ENCODE measurements at regions not wholly inside any gene's neighbourhood (a gene's known extent, or its start where the extent isn't known, plus 50 kb on each side); places are given as distances from the start of the nearest gene placed in this dataset.
A peak's percentile ranks its signal among the peaks of the same experiment; 100 is the strongest.
"Not testable (repeated sequence)": the region's sequence is repeated elsewhere in the genome, so short reads cannot be mapped to it uniquely, and the experiment has no call there.

DNA sequence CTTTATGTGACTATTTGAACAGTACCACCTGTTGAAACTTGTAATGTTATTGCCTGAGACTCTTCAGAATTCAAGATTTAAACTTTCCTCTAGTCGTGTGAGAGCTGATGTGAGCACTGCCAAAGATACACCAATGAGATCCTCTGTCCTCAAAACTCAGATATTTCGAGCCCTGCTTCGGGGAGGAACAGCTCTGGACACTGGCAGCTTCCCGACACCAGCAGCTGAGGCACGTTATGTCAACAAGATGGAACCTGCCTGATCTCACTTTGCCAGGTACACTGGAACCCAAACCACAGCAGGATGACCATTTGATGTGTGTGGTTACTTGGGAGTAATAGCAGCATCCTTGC, 319.9 kb upstream of the RBMS1 start:
- Histone ChIP-seq H3K9me3 (no peaks in the 10 kb centered on the region), H3K36me3 (replicated peaks) (no peaks in the 10 kb centered on the region), H3K4me3 (no peak overlapping the region), H3K27me3 (ENCODE audit: low read depth) (no peaks in the 10 kb centered on the region), H3K4me1 (no peaks in the 10 kb centered on the region)
- no peak for DNase-seq (ENCODE audit: low spot score in 2 of 2)
- in situ Hi-C loops (cut with MboI; ENCODE audit: low sequenced_read_pairs): no loop called here

- Histone ChIP-seq H3K9me3 (no peaks in the 10 kb centered on the region), H3K36me3 (replicated peaks) (no peaks in the 10 kb centered on the region), H3K27me3 (ENCODE audit: low read depth) (no peaks in the 10 kb centered on the region), H3K4me3 (no peak overlapping the region), H3K4me1 (no peaks in the 10 kb centered on the region)
- DNase-seq (ENCODE audit: low spot score in 2 of 2): no peak
- in situ Hi-C loops (cut with MboI; ENCODE audit: low sequenced_read_pairs): no loop called here
Observed at GRCh38 chr2:160816916-160817499, 323.4 kb upstream of the RBMS1 start.

DNA sequence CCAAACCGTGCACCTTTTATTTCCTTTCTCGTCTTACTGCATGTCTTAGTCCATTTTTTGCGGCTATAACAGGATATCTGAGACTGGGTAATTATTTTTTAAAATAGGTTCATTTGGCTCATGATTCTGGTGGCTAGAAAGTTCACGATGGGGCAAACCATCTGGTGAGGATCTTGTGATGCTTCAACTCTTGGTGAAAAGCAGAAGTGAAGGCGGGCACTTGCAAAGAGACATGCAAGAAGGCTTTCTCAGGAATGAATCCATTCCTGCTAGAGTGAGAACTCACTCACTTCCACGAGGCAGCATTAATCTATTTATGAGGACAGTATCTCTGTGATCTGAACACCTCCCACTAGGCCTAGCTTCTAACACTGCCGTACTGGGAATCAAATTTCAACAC, 327.1 kb upstream of the RBMS1 start:
- in situ Hi-C loops (cut with MboI; ENCODE audit: low sequenced_read_pairs): no loop called here
- DNase-seq (ENCODE audit: low spot score in 2 of 2): no peak
- no peaks in the 10 kb centered on the region for H3K36me3 ChIP-seq (replicated peaks)

DNA sequence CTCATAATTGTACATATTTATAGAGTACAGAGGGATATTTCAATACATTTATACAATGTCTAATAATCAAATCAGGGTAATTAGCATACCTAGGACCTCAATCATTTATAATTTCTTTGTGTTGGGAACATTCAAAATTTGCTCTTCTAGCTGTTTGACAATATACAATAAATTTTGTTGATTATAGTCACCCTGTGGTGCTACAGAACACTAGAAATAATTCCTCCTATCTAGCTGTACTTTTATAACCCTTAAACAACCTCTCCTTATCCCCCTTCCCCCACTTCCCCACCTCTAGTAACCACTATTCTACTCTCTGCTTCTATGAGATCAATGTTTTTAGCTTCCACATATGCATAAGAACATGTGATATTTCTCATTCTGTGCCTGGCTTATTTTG, 328.4 kb upstream of the RBMS1 start:
- no peak overlapping the region for H3K4me3 ChIP-seq
- in situ Hi-C loops (cut with MboI; ENCODE audit: low sequenced_read_pairs): no loop called here
- no peaks in the 10 kb centered on the region for H3K36me3 ChIP-seq (replicated peaks)
- DNase-seq (ENCODE audit: low spot score in 2 of 2): no peak
- H3K9me3 ChIP-seq: no peaks in the 10 kb centered on the region
- no peaks in the 10 kb centered on the region for H3K4me1 ChIP-seq
- no peaks in the 10 kb centered on the region for H3K27me3 ChIP-seq (ENCODE audit: low read depth)

More for the DNA sequence above, 327.1 kb upstream of the RBMS1 start:
- Histone ChIP-seq H3K27me3 (ENCODE audit: low read depth) (no peaks in the 10 kb centered on the region), H3K4me3 (no peak overlapping the region), H3K4me1 (no peaks in the 10 kb centered on the region), H3K9me3 (no peaks in the 10 kb centered on the region)

DNA sequence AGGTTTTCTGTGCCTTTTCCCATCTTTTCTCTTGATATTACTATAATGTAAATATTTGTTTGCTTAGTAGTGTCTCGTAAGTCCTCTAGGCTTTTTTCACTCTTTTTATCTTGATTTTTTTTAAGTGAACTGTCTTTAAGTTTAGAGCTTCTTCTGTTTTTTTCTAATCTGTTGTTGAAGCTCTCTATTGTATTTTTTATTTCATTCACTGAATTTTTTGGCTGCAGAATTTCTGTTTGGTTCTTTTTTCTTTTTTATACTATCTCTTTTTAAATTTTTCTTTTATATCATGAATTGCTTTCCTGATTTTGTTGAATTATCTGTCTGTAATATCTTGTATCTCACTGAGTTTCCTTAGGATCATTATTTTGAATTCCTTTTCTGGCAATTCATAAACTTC, 331.8 kb upstream of the RBMS1 start:
- Histone ChIP-seq H3K36me3 (replicated peaks) (no peaks in the 10 kb centered on the region), H3K4me3 (no peak overlapping the region), H3K27me3 (ENCODE audit: low read depth) (no peaks in the 10 kb centered on the region), H3K4me1 (no peaks in the 10 kb centered on the region), H3K9me3 (no peaks in the 10 kb centered on the region)
- no peak for DNase-seq (ENCODE audit: low spot score in 2 of 2)
- in situ Hi-C loops (cut with MboI; ENCODE audit: low sequenced_read_pairs): no loop called here

GRCh38 chr2:160826496-160826895, 332.9 kb upstream of the RBMS1 start:
- Histone ChIP-seq H3K4me3 (no peak overlapping the region), H3K4me1 (no peaks in the 10 kb centered on the region)
- DNase-seq (ENCODE audit: low spot score in 2 of 2): no peak

DNA sequence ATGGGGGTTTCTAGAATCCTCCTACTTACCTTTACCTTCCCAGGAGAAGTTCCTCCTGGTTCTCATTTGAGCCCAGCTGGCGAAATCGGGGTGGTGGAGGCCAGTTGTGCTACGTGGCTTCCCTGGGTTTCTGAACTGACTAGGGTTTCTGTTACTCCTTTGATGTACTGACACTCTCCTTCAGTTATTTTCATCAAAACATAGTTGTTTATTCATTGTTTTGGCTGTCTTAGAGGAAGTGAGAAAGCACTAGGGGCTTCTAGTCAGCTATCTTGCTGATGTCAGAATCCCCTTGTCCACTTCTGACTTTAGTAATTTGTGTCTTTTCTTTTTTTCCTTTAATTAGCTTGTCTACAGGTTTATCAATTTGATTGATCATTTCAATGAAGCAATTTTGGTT, 332.2 kb upstream of the TANK start:
- Histone ChIP-seq H3K4me3 (no peak overlapping the region), H3K4me1 (no peaks in the 10 kb centered on the region), H3K36me3 (replicated peaks) (no peaks in the 10 kb centered on the region), H3K27me3 (ENCODE audit: low read depth) (no peaks in the 10 kb centered on the region), H3K9me3 (no peaks in the 10 kb centered on the region)
- in situ Hi-C loops (cut with MboI; ENCODE audit: low sequenced_read_pairs): no loop called here
- no peak for DNase-seq (ENCODE audit: low spot score in 2 of 2)

More at GRCh38 chr2:160826496-160826895, 332.9 kb upstream of the RBMS1 start:
- in situ Hi-C loops (cut with MboI; ENCODE audit: low sequenced_read_pairs): no loop called here
- Histone ChIP-seq H3K36me3 (replicated peaks) (no peaks in the 10 kb centered on the region), H3K9me3 (no peaks in the 10 kb centered on the region), H3K27me3 (ENCODE audit: low read depth) (no peaks in the 10 kb centered on the region)

DNA sequence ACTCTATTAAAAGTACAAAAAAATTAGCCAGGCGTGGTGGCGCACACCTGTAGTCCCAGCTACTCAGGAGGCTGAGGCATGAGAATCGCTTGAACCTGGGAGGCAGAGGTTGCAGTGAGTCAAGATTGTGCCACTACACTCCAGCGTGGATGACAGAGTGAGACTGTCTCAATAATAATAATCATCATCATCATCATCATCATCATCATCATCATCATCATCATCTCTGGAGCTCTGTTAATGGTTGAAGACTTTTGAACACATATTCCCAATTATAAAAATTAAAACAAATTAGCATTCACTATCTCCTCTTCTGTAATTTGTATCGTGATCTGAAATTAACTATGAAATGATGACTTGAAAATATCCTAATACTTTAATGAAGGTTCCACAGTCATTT, 327.8 kb upstream of the TANK start:
- H3K36me3 ChIP-seq (replicated peaks); H3K4me3 ChIP-seq; H3K9me3 ChIP-seq; in situ Hi-C loops (cut with MboI; ENCODE audit: low sequenced_read_pairs); H3K4me1 ChIP-seq; DNase-seq (ENCODE audit: low spot score in 2 of 2); H3K27me3 ChIP-seq (ENCODE audit: low read depth): not testable (repeated sequence)

- Histone ChIP-seq H3K4me1 (no peaks in the 10 kb centered on the region), H3K4me3 (no peak overlapping the region), H3K9me3 (no peaks in the 10 kb centered on the region), H3K27me3 (ENCODE audit: low read depth) (no peaks in the 10 kb centered on the region), H3K36me3 (replicated peaks) (no peaks in the 10 kb centered on the region)
- no peak for DNase-seq (ENCODE audit: low spot score in 2 of 2)
- in situ Hi-C loops (cut with MboI; ENCODE audit: low sequenced_read_pairs): no loop called here
Observed at GRCh38 chr2:160835166-160835565, 325.1 kb upstream of the TANK start.

GRCh38 chr2:160836755-160837154, 323.5 kb upstream of the TANK start:
- Histone ChIP-seq H3K27me3 (ENCODE audit: low read depth) (no peaks in the 10 kb centered on the region), H3K9me3 (no peaks in the 10 kb centered on the region), H3K36me3 (replicated peaks) (no peaks in the 10 kb centered on the region), H3K4me3 (no peak overlapping the region), H3K4me1 (no peaks in the 10 kb centered on the region)
- no peak for DNase-seq (ENCODE audit: low spot score in 2 of 2)
- in situ Hi-C loops (cut with MboI; ENCODE audit: low sequenced_read_pairs): no loop called here

GRCh38 chr2:160837416-160837815, 322.8 kb upstream of the TANK start:
- no peaks in the 10 kb centered on the region for H3K27me3 ChIP-seq (ENCODE audit: low read depth)
- H3K36me3 ChIP-seq (replicated peaks): no peaks in the 10 kb centered on the region
- no peak for DNase-seq (ENCODE audit: low spot score in 2 of 2)
- H3K9me3 ChIP-seq: no peaks in the 10 kb centered on the region
- H3K4me1 ChIP-seq: no peaks in the 10 kb centered on the region
- no peak overlapping the region for H3K4me3 ChIP-seq
- in situ Hi-C loops (cut with MboI; ENCODE audit: low sequenced_read_pairs): no loop called here

DNA sequence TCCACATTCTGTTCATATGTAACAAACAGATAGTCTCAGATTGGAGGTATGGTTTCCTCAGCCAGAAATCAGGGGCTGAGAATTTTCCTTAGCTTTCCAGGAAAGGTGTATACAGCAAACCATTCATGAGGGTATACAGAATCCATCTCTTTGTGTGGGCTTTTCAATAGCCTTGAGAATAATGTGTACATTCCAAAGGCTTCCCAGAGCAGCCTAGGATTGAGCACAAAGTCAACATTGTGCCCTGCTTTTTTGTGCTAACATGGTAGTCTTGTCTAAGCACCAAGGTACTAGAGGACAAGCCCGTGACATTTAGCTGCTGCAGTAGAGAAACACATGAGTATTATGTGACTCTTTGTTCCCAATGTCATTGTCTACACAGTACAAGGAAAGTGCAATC, 322.1 kb upstream of the TANK start:
- Histone ChIP-seq H3K4me1 (no peaks in the 10 kb centered on the region), H3K9me3 (no peaks in the 10 kb centered on the region), H3K36me3 (replicated peaks) (no peaks in the 10 kb centered on the region), H3K4me3 (no peak overlapping the region), H3K27me3 (ENCODE audit: low read depth) (no peaks in the 10 kb centered on the region)
- DNase-seq (ENCODE audit: low spot score in 2 of 2): no peak
- in situ Hi-C loops (cut with MboI; ENCODE audit: low sequenced_read_pairs): no loop called here

- Histone ChIP-seq H3K9me3 (no peaks in the 10 kb centered on the region), H3K4me1 (no peaks in the 10 kb centered on the region), H3K4me3 (no peak overlapping the region), H3K27me3 (ENCODE audit: low read depth) (no peaks in the 10 kb centered on the region), H3K36me3 (replicated peaks) (no peaks in the 10 kb centered on the region)
- in situ Hi-C loops (cut with MboI; ENCODE audit: low sequenced_read_pairs): no loop called here
- DNase-seq (ENCODE audit: low spot score in 2 of 2): no peak
Observed at GRCh38 chr2:160838691-160839090, 321.5 kb upstream of the TANK start.

GRCh38 chr2:160842286-160842685, 317.9 kb upstream of the TANK start:
- in situ Hi-C loops (cut with MboI; ENCODE audit: low sequenced_read_pairs): no loop called here
- H3K36me3 ChIP-seq (replicated peaks): no peaks in the 10 kb centered on the region
- H3K9me3 ChIP-seq: no peaks in the 10 kb centered on the region

GRCh38 chr2:160859096-160859495, 301.1 kb upstream of the TANK start:
- in situ Hi-C loops (cut with MboI; ENCODE audit: low sequenced_read_pairs): no loop called here
- H3K4me1 ChIP-seq: no peaks in the 10 kb centered on the region
- H3K9me3 ChIP-seq: no peaks in the 10 kb centered on the region
- H3K4me3 ChIP-seq: no peak overlapping the region
- no peak for DNase-seq (ENCODE audit: low spot score in 2 of 2)
- no peaks in the 10 kb centered on the region for H3K27me3 ChIP-seq (ENCODE audit: low read depth)
- H3K36me3 ChIP-seq (replicated peaks): no peaks in the 10 kb centered on the region

More at GRCh38 chr2:160842286-160842685, 317.9 kb upstream of the TANK start:
- H3K4me3 ChIP-seq: no peak overlapping the region
- DNase-seq (ENCODE audit: low spot score in 2 of 2): peak; percentile 11 to 56
- no peaks in the 10 kb centered on the region for H3K4me1 ChIP-seq
- no peaks in the 10 kb centered on the region for H3K27me3 ChIP-seq (ENCODE audit: low read depth)

Data from HAP-1 (cell line).